H1 (cell line): ENCODE measurements at regions not wholly inside any gene's neighbourhood (a gene's known extent, or its start where the extent isn't known, plus 50 kb on each side); places are given as distances from the start of the nearest gene placed in this dataset.

Experiments
- CTCF ChIA-PET: fragments of 300-600 bp; sonication (Branson Sonifier 250); formaldehyde crosslinking; loops from one replicate; lab custom pipeline; 2021; ENCODE audit not compliant: partially characterized antibody; lab: Charles Lee
- POLR2A ChIA-PET: fragments of 300-600 bp; sonication (Branson Sonifier 250); formaldehyde crosslinking; loops from one replicate; lab custom pipeline; 2021; ENCODE audit warnings: inconsistent platforms; ENCODE audit not compliant: partially characterized antibody; lab: Charles Lee
- DNase-seq, 2 experiments: peaks; one replicate each; pipeline versions ENCODE4 v3.0.0 to v3.0.0-alpha.2; 2010 to 2022; ENCODE audit warnings: low spot score in 2 of 2, low read depth in 1 of 2, mixed read lengths in 1 of 2
- FAIRE-seq: peaks from 2 replicates; lab custom pipeline; 2011; peaks lifted over from hg19 to GRCh38; lab: Jason Lieb, UNC
- H2AFZ ChIP-seq: 2 replicates; pipeline ENCODE4 v1.8.1; 2012; ENCODE audit warnings: low read length, inconsistent platforms
- H2AK5ac ChIP-seq: 2 replicates; pipeline ENCODE4 v1.6.1; 2013; ENCODE audit warnings: low read depth, low read length
- H2BK120ac ChIP-seq: replicated peaks from 2 replicates; pipeline ENCODE3; 2013; ENCODE audit warnings: low read depth, low read length, inconsistent platforms
- H2BK12ac ChIP-seq: 2 replicates; pipeline ENCODE4 v1.6.1; 2013; ENCODE audit warnings: low read depth, low read length
- H2BK15ac ChIP-seq: 2 replicates; pipeline ENCODE4 v1.6.1; 2013; ENCODE audit warnings: low read length
- H2BK20ac ChIP-seq: 2 replicates; pipeline ENCODE4 v1.6.1; 2013; ENCODE audit warnings: low read length
- H2BK5ac ChIP-seq: 2 replicates; pipeline ENCODE4 v1.6.1; 2013; ENCODE audit warnings: low read depth, low read length
- H3K14ac ChIP-seq: 2 replicates; pipeline ENCODE4 v1.6.1; 2013; ENCODE audit warnings: inconsistent platforms; ENCODE audit not compliant: insufficient read length
- H3K18ac ChIP-seq: 2 replicates; pipeline ENCODE4 v1.6.1; 2013; ENCODE audit warnings: low read length; ENCODE audit errors: extremely low read depth
- H3K23ac ChIP-seq: 2 replicates; pipeline ENCODE4 v1.6.1; 2013; ENCODE audit warnings: inconsistent platforms; ENCODE audit not compliant: insufficient read length
- H3K23me2 ChIP-seq: 2 replicates; pipeline ENCODE4 v1.6.1; 2013; ENCODE audit warnings: low read depth, low read length
- H3K27ac ChIP-seq: 2 replicates; pipeline ENCODE4 v1.6.1; 2011; ENCODE audit warnings: low read depth, low read length, inconsistent platforms
- H3K27me3 ChIP-seq, 4 experiments: replicated peaks in 1 of 4; 1 replicate in 1 of 4; 2 replicates in 3 of 4; pipeline versions ENCODE4 v1.6.1 to v1.8.1; 2011 to 2013; ENCODE audit warnings: low read length in 3 of 4, mild to moderate bottlenecking in 3 of 4, inconsistent platforms in 2 of 4, mixed read lengths in 2 of 4, moderate library complexity in 1 of 4; ENCODE audit not compliant: control insufficient read depth in 3 of 4, insufficient read depth in 3 of 4; ENCODE audit errors: extremely low read depth in 1 of 4
- H3K36me3 ChIP-seq, 4 experiments: 2 replicates each; pipeline versions ENCODE4 v1.6.1 to v1.8.1; 2011 to 2013; ENCODE audit warnings: mild to moderate bottlenecking in 4 of 4, low read length in 3 of 4, moderate library complexity in 2 of 4, control low read depth in 1 of 4, inconsistent platforms in 1 of 4; ENCODE audit not compliant: insufficient read depth in 4 of 4, control insufficient read depth in 2 of 4
- H3K4ac ChIP-seq: replicated peaks from 2 replicates; pipeline ENCODE3; 2013; ENCODE audit warnings: low read length, low read depth, mixed read lengths, inconsistent platforms; ENCODE audit not compliant: insufficient read length
- H3K4me1 ChIP-seq, 4 experiments: replicated peaks in 1 of 4; 1 replicate in 1 of 4; 2 replicates in 3 of 4; pipeline versions ENCODE4 v1.6.1 to v1.8.1; 2011 to 2013; ENCODE audit warnings: low read length in 3 of 4, inconsistent platforms in 2 of 4, mixed read lengths in 1 of 4; ENCODE audit not compliant: insufficient read depth in 4 of 4, control insufficient read depth in 3 of 4
- H3K4me2 ChIP-seq, 2 experiments: 2 replicates each; pipeline versions ENCODE4 v1.6.1 to v1.8.1; 2011 to 2013; ENCODE audit warnings: low read depth in 2 of 2, low read length in 2 of 2, control low read depth in 1 of 2, inconsistent platforms in 1 of 2, mild to moderate bottlenecking in 1 of 2; ENCODE audit not compliant: insufficient read depth in 1 of 2
- H3K4me3 ChIP-seq, 4 experiments: fragments of 200-600, 300-600 bp in 1 of 4; sonication (generic), shearing (Covaris generic), sonication (Bioruptor Twin) in 1 of 4; 2 replicates each; pipeline versions ENCODE4 v1.5.1 to v1.8.1; 2011 to 2016; ENCODE audit warnings: low read length in 4 of 4, low read depth in 3 of 4, control low read depth in 2 of 4, inconsistent platforms in 2 of 4, mild to moderate bottlenecking in 2 of 4, mixed read lengths in 1 of 4, moderate library complexity in 1 of 4; ENCODE audit not compliant: insufficient read depth in 2 of 4; ENCODE audit errors: extremely low read depth in 1 of 4
- H3K56ac ChIP-seq: replicated peaks from 2 replicates; pipeline ENCODE3; 2013; ENCODE audit warnings: low read depth, mild to moderate bottlenecking, mixed read lengths, low read length, inconsistent platforms; ENCODE audit not compliant: insufficient read length
- H3K79me1 ChIP-seq: 2 replicates; pipeline ENCODE4 v1.6.1; 2013; ENCODE audit warnings: low read depth, low read length, control low read depth
- H3K79me2 ChIP-seq, 2 experiments: 2 replicates each; pipeline versions ENCODE4 v1.6.1 to v1.8.1; 2012 to 2013; ENCODE audit warnings: low read length in 2 of 2, mild to moderate bottlenecking in 2 of 2, inconsistent platforms in 1 of 2; ENCODE audit not compliant: insufficient read depth in 2 of 2, control insufficient read depth in 1 of 2
- H3K9ac ChIP-seq, 4 experiments: replicated peaks in 1 of 4; 1 replicate in 1 of 4; 2 replicates in 3 of 4; pipeline versions ENCODE4 v1.6.1 to v1.8.1; 2011 to 2013; ENCODE audit warnings: low read depth in 3 of 4, low read length in 3 of 4, control low read depth in 2 of 4, mild to moderate bottlenecking in 2 of 4, moderate library complexity in 2 of 4, inconsistent platforms in 1 of 4; ENCODE audit errors: extremely low read depth in 1 of 4
- H3K9me3 ChIP-seq, 2 experiments: 2 replicates each; pipeline versions ENCODE4 v1.6.1 to v1.8.1; 2012 to 2013; ENCODE audit warnings: mild to moderate bottlenecking in 2 of 2, moderate library complexity in 2 of 2, control low read depth in 1 of 2, inconsistent platforms in 1 of 2, low read depth in 1 of 2, low read length in 1 of 2, mixed read lengths in 1 of 2; ENCODE audit not compliant: insufficient read depth in 2 of 2
- H4K20me1 ChIP-seq, 2 experiments: replicated peaks in 1 of 2; 2 replicates each; pipeline versions ENCODE3 to v1.8.1; 2011 to 2013; ENCODE audit warnings: inconsistent platforms in 2 of 2, low read length in 2 of 2, mild to moderate bottlenecking in 1 of 2; ENCODE audit not compliant: insufficient read depth in 2 of 2, control insufficient read depth in 1 of 2
- H4K5ac ChIP-seq: 2 replicates; pipeline ENCODE4 v1.6.1; 2013; ENCODE audit warnings: low read length, low read depth, mixed read lengths, inconsistent platforms; ENCODE audit not compliant: insufficient read length
- H4K8ac ChIP-seq: 2 replicates; pipeline ENCODE4 v1.8.0; 2013; ENCODE audit warnings: mild to moderate bottlenecking, moderate library complexity, low read length, inconsistent platforms; ENCODE audit not compliant: insufficient read depth; ENCODE audit errors: extremely low read depth
- H4K91ac ChIP-seq: replicated peaks from 2 replicates; pipeline ENCODE3; 2013; ENCODE audit warnings: low read length, mixed read lengths, inconsistent platforms; ENCODE audit not compliant: insufficient read length
- CBX5 ChIP-seq: fragments of 300-800, 300-1000 bp; sonication (generic); IDR thresholded peaks from 2 replicates; pipeline ENCODE4 v1.7.1; 2016; ENCODE audit warnings: antibody characterized with exemption, low read length, low read depth
- CBX8 ChIP-seq: fragments of 300-800, 300-1000 bp; sonication (generic); IDR thresholded peaks from 2 replicates; pipeline ENCODE4 v1.7.1; 2016; ENCODE audit warnings: low read depth, low read length, borderline replicate concordance
- CTCF ChIP-seq, 3 experiments: IDR thresholded peaks; 1 replicate in 2 of 3; 2 replicates in 1 of 3; pipeline versions ENCODE4 v1.5.1 to v1.6.1; 2011; ENCODE audit warnings: low read length in 3 of 3, mild to moderate bottlenecking in 3 of 3, inconsistent platforms in 2 of 3, low read depth in 1 of 3, moderate library complexity in 1 of 3; ENCODE audit not compliant: insufficient read depth in 1 of 3; ENCODE audit errors: control extremely low read depth in 1 of 3
- EZH2 ChIP-seq: fragments of 200-600 bp; sonication (generic); IDR thresholded peaks from 2 replicates; pipeline ENCODE4 v1.7.1; 2012; ENCODE audit warnings: low read depth, mild to moderate bottlenecking, moderate library complexity, low read length, inconsistent platforms; ENCODE audit not compliant: severe bottlenecking
- FOSL1 ChIP-seq: IDR thresholded peaks from 2 replicates; pipeline ENCODE4 v1.6.1; 2011; ENCODE audit warnings: mild to moderate bottlenecking, low read depth, low read length, moderate library complexity; ENCODE audit not compliant: insufficient read depth
- KDM1A ChIP-seq: fragments of 200-600, 300-600 bp; sonication (generic); IDR thresholded peaks from 2 replicates; pipeline ENCODE4 v1.7.1; 2016; ENCODE audit warnings: mild to moderate bottlenecking, low read length, borderline replicate concordance
- POU5F1 ChIP-seq: IDR thresholded peaks from 2 replicates; pipeline ENCODE4 v1.6.1; 2011; ENCODE audit warnings: low read depth, mild to moderate bottlenecking, low read length, moderate library complexity
- RFX5 ChIP-seq: IDR thresholded peaks from 2 replicates; pipeline ENCODE4 v1.6.1; 2011; ENCODE audit warnings: low read depth, low read length, improper control_type of control experiment, borderline replicate concordance
- SIN3A ChIP-seq, 2 experiments: IDR thresholded peaks in 1 of 2; conservative IDR thresholded peaks in 1 of 2; 2 replicates each; pipeline ENCODE4 v1.6.1; 2011 to 2012; ENCODE audit warnings: low read length in 2 of 2, improper control_type of control experiment in 1 of 2, low read depth in 1 of 2, mild to moderate bottlenecking in 1 of 2
- TAF1 ChIP-seq: IDR thresholded peaks from 2 replicates; pipeline ENCODE4 v1.6.1; 2011; ENCODE audit warnings: mild to moderate bottlenecking, low read depth, low read length
- TBP ChIP-seq: IDR thresholded peaks from 2 replicates; pipeline ENCODE4 v1.6.1; 2011; ENCODE audit warnings: low read depth, low read length, improper control_type of control experiment
- WGBS, 2 experiments: shearing (Covaris generic) in 1 of 2; methylation state at CpG; one replicate each; pipeline versions ENCODE4 v1.1.6 to v1.1.7; 2013 to 2015; ENCODE audit warnings: low lambda C conversion rate in 2 of 2, mixed read lengths in 2 of 2, inconsistent platforms in 1 of 2, low coverage in 1 of 2, missing lambda C conversion rate in 1 of 2; ENCODE audit not compliant: insufficient replicate concordance in 2 of 2, insufficient coverage in 1 of 2, insufficient read length in 1 of 2; ENCODE audit errors: extremely low coverage in 1 of 2, missing lambda C conversion rate in 1 of 2; 5-methylcytosine and 5-hydroxymethylcytosine counted together

GRCh38 chr18:45332871-45333270 is 282.4 kb upstream of the SLC14A2 start:
- DNase-seq = no peak
- POLR2A ChIA-PET = no interaction called here
- CTCF ChIA-PET = interaction anchor here (0.9 to 2.5 kb wide), 3 partner anchors 16 to 58 kb away, joined by 3 to 8 read pairs (median 3); no protein-coding TSS in a partner anchor

More at GRCh38 chr18:45332871-45333270, 282.4 kb upstream of the SLC14A2 start:
- Histone ChIP-seq H2BK20ac (no peak overlapping the region), H3K23me2 (no peaks in the 10 kb centered on the region), H3K4me2 (no peak overlapping the region), H4K20me1 (no peaks in the 10 kb centered on the region), H3K14ac (no peak overlapping the region), H3K36me3 (no peaks in the 10 kb centered on the region), H3K9ac (no peak overlapping the region), H2BK12ac (no peak overlapping the region), H3K4me1 (no peaks in the 10 kb centered on the region), H4K5ac (no peak overlapping the region), H2AK5ac (no peak overlapping the region), H3K4ac (no peak overlapping the region), H3K27me3 (no peaks in the 10 kb centered on the region), H2AFZ (no peak overlapping the region), H3K9me3 (no peaks in the 10 kb centered on the region), H3K4me3 (no peak overlapping the region), H3K27ac (no peak overlapping the region), H4K8ac (no peak overlapping the region), H3K56ac (no peak overlapping the region), H2BK120ac (no peak overlapping the region), H3K18ac (no peak overlapping the region), H3K79me1 (no peaks in the 10 kb centered on the region), H2BK15ac (no peak overlapping the region), H3K79me2 (no peaks in the 10 kb centered on the region), H2BK5ac (no peak overlapping the region), H4K91ac (no peak overlapping the region), H3K23ac (no peak overlapping the region)
- TF ChIP-seq CTCF (IDR thresholded peaks at IDR 0.05; ENCODE audit: control extremely low read depth in 1 of 3, insufficient read depth in 1 of 3, low read depth in 1 of 3, low read length in 3 of 3) = no peak
- no peak for TF ChIP-seq EZH2
- TF ChIP-seq CBX8 = no peak
- TF ChIP-seq TBP = no peak
- TF ChIP-seq SIN3A (conservative IDR thresholded peaks at IDR 0.05 in 1 of 2, IDR thresholded peaks at IDR 0.05 in 1 of 2; ENCODE audit: low read depth in 1 of 2, low read length in 2 of 2) = no peak
- no peak for TF ChIP-seq POU5F1
- TF ChIP-seq TAF1 = no peak
- TF ChIP-seq RFX5 = no peak
- no peak for TF ChIP-seq KDM1A
- TF ChIP-seq FOSL1 = no peak
- TF ChIP-seq CBX5 = no peak
- no peak for FAIRE-seq
- WGBS, 2 experiments = 80% methylated on average over 1 of the region's 1 CpG; no CpG with 5 or more reads in 1 of the 2 experiments
